IMR-90 (cell line): ENCODE measurements at regions not wholly inside any gene's neighbourhood (a gene's known extent, or its start where the extent isn't known, plus 50 kb on each side); places are given as distances from the start of the nearest gene placed in this dataset.

Source experiments
- ATAC-seq: fragments of 200-7000 bp; cut with Tn5 transposase; 2 replicates; pipeline ENCODE4 v1.9.1; 2020; ENCODE audit warnings: low read depth, mild to moderate bottlenecking, moderate library complexity
- BruUV-seq: library from RNA; stranded (reverse); fragments of 400-500 nt; replicated peaks from 2 replicates; lab custom pipeline; 2021; lab: Mats Ljungman, UMichigan
- CTCF ChIA-PET: fragments of 300-600 bp; formaldehyde crosslinking; extraction: SDS; loops from one replicate; lab custom pipeline; 2021; ENCODE audit warnings: antibody characterized with exemption; lab: Yijun Ruan, JAX
- POLR2A ChIA-PET: fragments of 300-600 bp; sonication (Branson Sonifier 250); formaldehyde crosslinking; loops from one replicate; lab custom pipeline; 2022; ENCODE audit warnings: antibody characterized with exemption; ENCODE audit not compliant: unreplicated experiment; lab: Charles Lee
- DNase-seq: peaks from one replicate; pipeline ENCODE4 v3.0.0; 2013
- H2AFZ ChIP-seq: replicated peaks from 2 replicates; pipeline ENCODE3; 2013; ENCODE audit warnings: low read length, mild to moderate bottlenecking; ENCODE audit not compliant: poor library complexity
- H2AK5ac ChIP-seq: 2 replicates; pipeline ENCODE4 v1.6.1; 2013; ENCODE audit warnings: low read depth, low read length, inconsistent platforms
- H2AK9ac ChIP-seq: replicated peaks from 2 replicates; pipeline ENCODE3; 2013; ENCODE audit warnings: mild to moderate bottlenecking, low read depth, low read length, moderate library complexity; ENCODE audit not compliant: poor library complexity
- H2BK120ac ChIP-seq: 2 replicates; pipeline ENCODE4 v1.6.1; 2013; ENCODE audit warnings: low read depth, low read length, inconsistent platforms
- H2BK15ac ChIP-seq: 3 replicates; pipeline ENCODE4 v1.6.1; 2013; ENCODE audit warnings: low read depth, low read length, inconsistent platforms
- H2BK20ac ChIP-seq: 2 replicates; pipeline ENCODE4 v1.6.1; 2013; ENCODE audit warnings: low read depth, mild to moderate bottlenecking, inconsistent platforms, low read length, moderate library complexity
- H2BK5ac ChIP-seq: 2 replicates; pipeline ENCODE4 v1.6.1; 2013; ENCODE audit warnings: mild to moderate bottlenecking, low read depth, low read length, inconsistent platforms; ENCODE audit not compliant: poor library complexity, severe bottlenecking
- H3K14ac ChIP-seq: replicated peaks from 2 replicates; pipeline ENCODE4 v1.6.1; 2013; ENCODE audit warnings: low read depth, low read length, inconsistent platforms
- H3K18ac ChIP-seq: 2 replicates; pipeline ENCODE4 v1.6.1; 2013; ENCODE audit warnings: low read depth, low read length, control low read depth
- H3K23ac ChIP-seq: 2 replicates; pipeline ENCODE4 v1.6.1; 2013; ENCODE audit warnings: low read depth, low read length, inconsistent platforms
- H3K27ac ChIP-seq: 2 replicates; pipeline ENCODE4 v1.5.1; 2013; ENCODE audit warnings: mild to moderate bottlenecking, control low read depth, low read length; ENCODE audit not compliant: insufficient read depth
- H3K27me3 ChIP-seq: 2 replicates; pipeline ENCODE4 v1.6.1; 2013; ENCODE audit warnings: low read length; ENCODE audit not compliant: control insufficient read depth, insufficient read depth
- H3K36me3 ChIP-seq: 2 replicates; pipeline ENCODE4 v1.6.1; 2013; ENCODE audit warnings: low read length, mixed read lengths; ENCODE audit not compliant: control insufficient read depth, insufficient read depth
- H3K4ac ChIP-seq: 2 replicates; pipeline ENCODE4 v1.6.1; 2013; ENCODE audit warnings: low read depth, low read length, inconsistent platforms
- H3K4me1 ChIP-seq: 2 replicates; pipeline ENCODE4 v1.6.1; 2013; ENCODE audit warnings: low read length, mixed read lengths; ENCODE audit not compliant: control insufficient read depth, insufficient read depth
- H3K4me2 ChIP-seq: 2 replicates; pipeline ENCODE4 v1.6.1; 2013; ENCODE audit warnings: low read depth, mild to moderate bottlenecking, control low read depth, low read length, moderate library complexity
- H3K4me3 ChIP-seq: 2 replicates; pipeline ENCODE4 v1.5.1; 2013; ENCODE audit warnings: low read depth, mild to moderate bottlenecking, control low read depth, low read length, moderate library complexity; ENCODE audit not compliant: insufficient read depth
- H3K56ac ChIP-seq: 2 replicates; pipeline ENCODE4 v1.6.1; 2013; ENCODE audit warnings: low read length, inconsistent platforms; ENCODE audit not compliant: insufficient read depth; ENCODE audit errors: extremely low read depth
- H3K79me1 ChIP-seq, 2 experiments: 2 replicates each; pipeline ENCODE4 v1.6.1; 2013; ENCODE audit warnings: low read length in 2 of 2, inconsistent platforms in 1 of 2, low read depth in 1 of 2
- H3K9ac ChIP-seq: 2 replicates; pipeline ENCODE4 v1.6.1; 2013; ENCODE audit warnings: low read depth, low read length, control low read depth
- H3K9me1 ChIP-seq: 2 replicates; pipeline ENCODE4 v1.6.1; 2013; ENCODE audit warnings: low read length, inconsistent platforms; ENCODE audit not compliant: insufficient read depth
- H3K9me3 ChIP-seq: 2 replicates; pipeline ENCODE4 v1.6.1; 2013; ENCODE audit warnings: low read length; ENCODE audit not compliant: control insufficient read depth, insufficient read depth
- H4K20me1 ChIP-seq: 2 replicates; pipeline ENCODE4 v1.6.1; 2013; ENCODE audit warnings: low read length, inconsistent platforms; ENCODE audit not compliant: insufficient read depth
- H4K5ac ChIP-seq: 2 replicates; pipeline ENCODE4 v1.6.1; 2013; ENCODE audit warnings: mild to moderate bottlenecking, low read depth, low read length, control low read depth
- H4K8ac ChIP-seq, 2 experiments: 2 replicates each; pipeline ENCODE4 v1.6.1; 2013; ENCODE audit warnings: low read depth in 2 of 2, low read length in 2 of 2, control low read depth in 1 of 2, inconsistent platforms in 1 of 2
- H4K91ac ChIP-seq: 2 replicates; pipeline ENCODE4 v1.6.1; 2013; ENCODE audit warnings: low read depth, low read length, inconsistent platforms; ENCODE audit not compliant: insufficient read depth
- BHLHE40 ChIP-seq: fragments of 150-350 bp; IDR thresholded peaks from 2 replicates; pipeline ENCODE4 v1.6.1; 2016; ENCODE audit warnings: mild to moderate bottlenecking, low read depth, low read length
- CEBPB ChIP-seq: IDR thresholded peaks from 2 replicates; pipeline ENCODE4 v1.6.1; 2012; ENCODE audit warnings: low read depth, low read length, improper control_type of control experiment
- CHD1 ChIP-seq: IDR thresholded peaks from 2 replicates; pipeline ENCODE4 v1.6.1; 2012; ENCODE audit warnings: low read depth, low read length, improper control_type of control experiment
- FOS ChIP-seq: fragments of 150-350 bp; IDR thresholded peaks from 2 replicates; pipeline ENCODE4 v1.6.1; 2016; ENCODE audit warnings: low read depth, low read length
- MAFK ChIP-seq: IDR thresholded peaks from 2 replicates; pipeline ENCODE4 v1.6.1; 2012; ENCODE audit warnings: low read depth, low read length, improper control_type of control experiment
- MAZ ChIP-seq: IDR thresholded peaks from 2 replicates; pipeline ENCODE4 v1.6.1; 2012; ENCODE audit warnings: low read depth, mild to moderate bottlenecking, low read length, improper control_type of control experiment, moderate library complexity, borderline replicate concordance
- MXI1 ChIP-seq: IDR thresholded peaks from 2 replicates; pipeline ENCODE4 v1.6.1; 2012; ENCODE audit warnings: low read depth, mild to moderate bottlenecking, low read length, moderate library complexity, borderline replicate concordance
- NFE2L2 ChIP-seq: fragments of 150-350 bp; IDR thresholded peaks from 2 replicates; pipeline ENCODE4 v1.6.1; 2016; ENCODE audit warnings: low read depth, mild to moderate bottlenecking, low read length
- RAD21 ChIP-seq: IDR thresholded peaks from 2 replicates; pipeline ENCODE4 v1.6.1; 2012; ENCODE audit warnings: low read length, improper control_type of control experiment
- RCOR1 ChIP-seq: IDR thresholded peaks from 2 replicates; pipeline ENCODE4 v1.6.1; 2012; ENCODE audit warnings: mild to moderate bottlenecking, low read length, improper control_type of control experiment; ENCODE audit not compliant: insufficient replicate concordance
- RFX5 ChIP-seq: IDR thresholded peaks from 2 replicates; pipeline ENCODE4 v1.8.0; 2012; ENCODE audit warnings: low read depth, mild to moderate bottlenecking, low read length, moderate library complexity
- SMC3 ChIP-seq: fragments of 150-350 bp; IDR thresholded peaks from 2 replicates; pipeline ENCODE4 v1.6.1; 2016; ENCODE audit warnings: low read depth, mild to moderate bottlenecking, antibody characterized with exemption, low read length, moderate library complexity
- WGBS, 2 experiments: methylation state at CpG; one replicate each; pipeline versions ENCODE4 v1.1.5 to v1.1.7; 2013; ENCODE audit warnings: missing lambda C conversion rate in 2 of 2; ENCODE audit not compliant: insufficient read length in 1 of 2; ENCODE audit errors: extremely low coverage in 2 of 2; 5-methylcytosine and 5-hydroxymethylcytosine counted together
- dilution Hi-C: fragments of 300-500 bp; cut with HindIII; formaldehyde crosslinking; loops from one replicate; pipeline ENCODE4 v1.14.3; 2018; ENCODE audit warnings: low sequenced_read_pairs; ENCODE audit not compliant: unreplicated experiment
- in situ Hi-C: fragments of 300-500 bp; cut with MboI; formaldehyde crosslinking; loops from 3 replicates; pipeline ENCODE4 v1.14.3; 2019; ENCODE audit warnings: low sequenced_read_pairs, inconsistent platforms, mixed read lengths
- intact Hi-C: fragments of 100-400 bp; cut with micrococcal nuclease; formaldehyde crosslinking; loops from 2 replicates; pipeline ENCODE4 v1.10.0; 2022
- TF ChIP-seq, protein P1 (sequence below): fragments of 150-350 bp; IDR thresholded peaks from 2 replicates; pipeline ENCODE4 v1.6.1; 2016; ENCODE audit warnings: low read depth, mild to moderate bottlenecking, low read length, moderate library complexity, borderline replicate concordance
- TF ChIP-seq, protein P2 (sequence below): conservative IDR thresholded peaks from 2 replicates; pipeline ENCODE4 v1.5.1; 2012; ENCODE audit warnings: mild to moderate bottlenecking, low read depth, low read length, improper control_type of control experiment
- TF ChIP-seq, protein P3 (sequence below): fragments of 150-350 bp; IDR thresholded peaks from 2 replicates; pipeline ENCODE4 v1.6.1; 2017; ENCODE audit warnings: mild to moderate bottlenecking, antibody characterized with exemption, low read length, low read depth

DNA sequence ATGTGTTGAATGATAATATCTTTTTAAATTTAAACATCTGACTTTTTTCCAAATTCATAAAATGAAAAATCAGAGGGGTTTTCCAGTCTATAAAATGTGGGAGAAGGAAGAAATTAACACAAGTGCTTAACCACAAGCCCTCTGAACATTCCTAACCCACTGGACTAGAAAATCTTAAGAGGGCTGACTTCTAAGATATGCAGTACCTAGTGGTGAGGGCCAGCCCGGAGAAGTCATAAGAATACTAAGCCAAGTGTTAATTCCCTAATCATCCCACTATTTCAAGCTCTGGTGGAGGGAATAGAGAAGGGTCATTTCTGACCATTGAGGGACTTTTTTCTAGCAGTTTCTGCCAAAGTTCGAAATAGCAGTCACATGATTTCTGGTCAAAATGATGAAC is 86.9 kb upstream of the NEIL3 start:
- no peak for ATAC-seq
- CTCF ChIA-PET = no interaction called here

More for the DNA sequence above, 86.9 kb upstream of the NEIL3 start:
- H2AK5ac ChIP-seq = no peak overlapping the region
- WGBS, 2 experiments = no CpG with 5 or more reads among the region's 2 CpGs
- H3K4me3 ChIP-seq = no peak overlapping the region
- H3K18ac ChIP-seq = no peak overlapping the region
- TF ChIP-seq MXI1 (no peak), MAZ (no peak), MAFK (no peak), BHLHE40 (no peak), CEBPB (no peak), RFX5 (no peak), NFE2L2 (no peak), SMC3 (no peak), CHD1 (no peak), FOS (no peak), RAD21 (no peak), RCOR1 (no peak)
- TF ChIP-seq, protein P1, sequence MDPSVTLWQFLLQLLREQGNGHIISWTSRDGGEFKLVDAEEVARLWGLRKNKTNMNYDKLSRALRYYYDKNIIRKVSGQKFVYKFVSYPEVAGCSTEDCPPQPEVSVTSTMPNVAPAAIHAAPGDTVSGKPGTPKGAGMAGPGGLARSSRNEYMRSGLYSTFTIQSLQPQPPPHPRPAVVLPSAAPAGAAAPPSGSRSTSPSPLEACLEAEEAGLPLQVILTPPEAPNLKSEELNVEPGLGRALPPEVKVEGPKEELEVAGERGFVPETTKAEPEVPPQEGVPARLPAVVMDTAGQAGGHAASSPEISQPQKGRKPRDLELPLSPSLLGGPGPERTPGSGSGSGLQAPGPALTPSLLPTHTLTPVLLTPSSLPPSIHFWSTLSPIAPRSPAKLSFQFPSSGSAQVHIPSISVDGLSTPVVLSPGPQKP = no peak
- TF ChIP-seq, protein P2, sequence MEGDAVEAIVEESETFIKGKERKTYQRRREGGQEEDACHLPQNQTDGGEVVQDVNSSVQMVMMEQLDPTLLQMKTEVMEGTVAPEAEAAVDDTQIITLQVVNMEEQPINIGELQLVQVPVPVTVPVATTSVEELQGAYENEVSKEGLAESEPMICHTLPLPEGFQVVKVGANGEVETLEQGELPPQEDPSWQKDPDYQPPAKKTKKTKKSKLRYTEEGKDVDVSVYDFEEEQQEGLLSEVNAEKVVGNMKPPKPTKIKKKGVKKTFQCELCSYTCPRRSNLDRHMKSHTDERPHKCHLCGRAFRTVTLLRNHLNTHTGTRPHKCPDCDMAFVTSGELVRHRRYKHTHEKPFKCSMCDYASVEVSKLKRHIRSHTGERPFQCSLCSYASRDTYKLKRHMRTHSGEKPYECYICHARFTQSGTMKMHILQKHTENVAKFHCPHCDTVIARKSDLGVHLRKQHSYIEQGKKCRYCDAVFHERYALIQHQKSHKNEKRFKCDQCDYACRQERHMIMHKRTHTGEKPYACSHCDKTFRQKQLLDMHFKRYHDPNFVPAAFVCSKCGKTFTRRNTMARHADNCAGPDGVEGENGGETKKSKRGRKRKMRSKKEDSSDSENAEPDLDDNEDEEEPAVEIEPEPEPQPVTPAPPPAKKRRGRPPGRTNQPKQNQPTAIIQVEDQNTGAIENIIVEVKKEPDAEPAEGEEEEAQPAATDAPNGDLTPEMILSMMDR = no peak
- TF ChIP-seq, protein P3, sequence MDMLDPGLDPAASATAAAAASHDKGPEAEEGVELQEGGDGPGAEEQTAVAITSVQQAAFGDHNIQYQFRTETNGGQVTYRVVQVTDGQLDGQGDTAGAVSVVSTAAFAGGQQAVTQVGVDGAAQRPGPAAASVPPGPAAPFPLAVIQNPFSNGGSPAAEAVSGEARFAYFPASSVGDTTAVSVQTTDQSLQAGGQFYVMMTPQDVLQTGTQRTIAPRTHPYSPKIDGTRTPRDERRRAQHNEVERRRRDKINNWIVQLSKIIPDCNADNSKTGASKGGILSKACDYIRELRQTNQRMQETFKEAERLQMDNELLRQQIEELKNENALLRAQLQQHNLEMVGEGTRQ = no peak
- no peak overlapping the region for H2AK9ac ChIP-seq
- POLR2A ChIA-PET = no interaction called here
- no peak overlapping the region for H3K14ac ChIP-seq
- no TSS peak for BruUV-seq
- H3K27me3 ChIP-seq = no peaks in the 10 kb centered on the region
- H3K79me1 ChIP-seq = no peaks in the 10 kb centered on the region
- no peak overlapping the region for H2BK120ac ChIP-seq
- no peak overlapping the region for H2BK5ac ChIP-seq
- H3K4me2 ChIP-seq = no peak overlapping the region
- no peaks in the 10 kb centered on the region for H4K20me1 ChIP-seq
- no peak overlapping the region for H3K23ac ChIP-seq
- no peak overlapping the region for H3K27ac ChIP-seq
- no peaks in the 10 kb centered on the region for H3K4me1 ChIP-seq
- no peak overlapping the region for H2BK15ac ChIP-seq
- no peak overlapping the region for H2BK20ac ChIP-seq
- no peak overlapping the region for H3K9ac ChIP-seq
- H3K9me3 ChIP-seq = no peaks in the 10 kb centered on the region
- no peak overlapping the region for H2AFZ ChIP-seq
- dilution Hi-C loops = no loop called here
- no peak overlapping the region for H3K4ac ChIP-seq
- in situ Hi-C loops = no loop called here
- H3K36me3 ChIP-seq = no peaks in the 10 kb centered on the region
- H4K91ac ChIP-seq = no peak overlapping the region
- H4K5ac ChIP-seq = no peak overlapping the region
- no peaks in the 10 kb centered on the region for H3K9me1 ChIP-seq
- no peak overlapping the region for H4K8ac ChIP-seq
- intact Hi-C loops = no loop called here
- no peak for DNase-seq
- no peak overlapping the region for H3K56ac ChIP-seq
